CD14-positive monocyte (primary cell): ENCODE measurements at regions not wholly inside any gene's neighbourhood (a gene's known extent, or its start where the extent isn't known, plus 50 kb on each side); places are given as distances from the start of the nearest gene placed in this dataset.

Experiments
- DNase-seq, 3 donors: peaks; one replicate each; pipeline ENCODE4 v3.0.0-alpha.2; 2011 to 2022
- H2AFZ ChIP-seq: 2 replicates; pipeline ENCODE4 v1.6.0; 2012; ENCODE audit warnings: mild to moderate bottlenecking, low read depth, low read length, inconsistent platforms; ENCODE audit not compliant: insufficient read depth, poor library complexity, severe bottlenecking
- H3K27ac ChIP-seq, 2 donors: 1 replicate in 1 of 2; 2 replicates in 1 of 2; pipeline ENCODE4 v1.5.1; 2012 to 2013; ENCODE audit warnings: low read length in 2 of 2, control low read depth in 1 of 2, inconsistent platforms in 1 of 2, low read depth in 1 of 2, mild to moderate bottlenecking in 1 of 2
- H3K27me3 ChIP-seq, 2 donors: one replicate each; pipeline versions ENCODE4 v1.6.0 to v1.6.1; 2011 to 2013; ENCODE audit warnings: low read length in 2 of 2; ENCODE audit not compliant: control insufficient read depth in 2 of 2, insufficient read depth in 2 of 2
- H3K36me3 ChIP-seq, 2 donors: replicated peaks in 1 of 2; 1 replicate in 1 of 2; 2 replicates in 1 of 2; pipeline versions ENCODE4 v1.5.1 to v1.6.1; 2012 to 2013; ENCODE audit warnings: low read length in 2 of 2, control low read depth in 1 of 2, inconsistent platforms in 1 of 2, mild to moderate bottlenecking in 1 of 2; ENCODE audit not compliant: insufficient read depth in 2 of 2, control insufficient read depth in 1 of 2
- H3K4me1 ChIP-seq, 2 donors: 1 replicate in 1 of 2; 2 replicates in 1 of 2; pipeline versions ENCODE4 v1.5.1 to v1.6.1; 2012 to 2013; ENCODE audit warnings: low read length in 2 of 2, control low read depth in 1 of 2, inconsistent platforms in 1 of 2, mild to moderate bottlenecking in 1 of 2, moderate library complexity in 1 of 2; ENCODE audit not compliant: insufficient read depth in 2 of 2, control insufficient read depth in 1 of 2
- H3K4me2 ChIP-seq: replicated peaks from 2 replicates; pipeline ENCODE3; 2012; ENCODE audit warnings: low read length, moderate library complexity, mild to moderate bottlenecking; ENCODE audit not compliant: poor library complexity, severe bottlenecking; ENCODE audit errors: extremely low read depth
- H3K4me3 ChIP-seq, 3 experiments: fragments of 200-600 bp in 1 of 3; sonication (generic) in 1 of 3; replicated peaks in 1 of 3; 1 replicate in 2 of 3; 2 replicates in 1 of 3; pipeline ENCODE4 v1.5.1; 2011 to 2013; ENCODE audit warnings: low read length in 3 of 3, mild to moderate bottlenecking in 3 of 3, control low read depth in 2 of 3, low read depth in 2 of 3, inconsistent platforms in 1 of 3, moderate library complexity in 1 of 3
- H3K79me2 ChIP-seq: 2 replicates; pipeline ENCODE4 v1.6.0; 2012; ENCODE audit warnings: mild to moderate bottlenecking, control low read depth, inconsistent platforms, low read length, moderate library complexity; ENCODE audit not compliant: insufficient read depth
- H3K9ac ChIP-seq: 2 replicates; pipeline ENCODE4 v1.6.0; 2017; ENCODE audit warnings: low read length, mild to moderate bottlenecking; ENCODE audit not compliant: insufficient read depth, poor library complexity, severe bottlenecking
- H3K9me3 ChIP-seq, 2 donors: replicated peaks in 1 of 2; 1 replicate in 1 of 2; 2 replicates in 1 of 2; pipeline versions ENCODE4 v1.5.1 to v1.6.1; 2012 to 2013; ENCODE audit warnings: low read length in 2 of 2, control low read depth in 1 of 2; ENCODE audit not compliant: control insufficient read depth in 1 of 2, insufficient read depth in 1 of 2
- H4K20me1 ChIP-seq: 2 replicates; pipeline ENCODE4 v1.6.0; 2012; ENCODE audit warnings: mild to moderate bottlenecking, low read length, control low read depth, moderate library complexity; ENCODE audit not compliant: insufficient read depth
- H3K27ac Mint-ChIP-seq, 7 donors: one replicate each; pipeline ENCODE4 v1.8.0; 2020; ENCODE audit warnings: mild to moderate bottlenecking in 7 of 7, mixed read lengths in 7 of 7, moderate library complexity in 6 of 7, inconsistent platforms in 2 of 7
- H3K27me3 Mint-ChIP-seq, 3 donors: one replicate each; pipeline ENCODE4 v1.8.0; 2021 to 2022; ENCODE audit warnings: low read depth in 3 of 3, mild to moderate bottlenecking in 3 of 3, mixed read lengths in 3 of 3, moderate library complexity in 3 of 3, inconsistent platforms in 1 of 3
- H3K36me3 Mint-ChIP-seq, 2 donors: one replicate each; pipeline ENCODE4 v1.8.0; 2020; ENCODE audit warnings: mixed read lengths in 2 of 2, inconsistent platforms in 1 of 2, mild to moderate bottlenecking in 1 of 2
- H3K4me1 Mint-ChIP-seq: one replicate; pipeline ENCODE4 v1.8.0; 2020; ENCODE audit warnings: mild to moderate bottlenecking, mixed read lengths
- H3K4me3 Mint-ChIP-seq, 2 donors: one replicate each; pipeline ENCODE4 v1.8.0; 2020; ENCODE audit warnings: mild to moderate bottlenecking in 2 of 2, mixed read lengths in 2 of 2, moderate library complexity in 1 of 2
- H3K9me3 Mint-ChIP-seq, 7 donors: one replicate each; pipeline ENCODE4 v1.8.0; 2020 to 2022; ENCODE audit warnings: mixed read lengths in 7 of 7, mild to moderate bottlenecking in 6 of 7, moderate library complexity in 6 of 7, inconsistent platforms in 2 of 7
- WGBS: methylation state at CpG from one replicate; pipeline ENCODE4 v1.1.5; 2013; ENCODE audit warnings: missing lambda C conversion rate; ENCODE audit not compliant: insufficient coverage; 5-methylcytosine and 5-hydroxymethylcytosine counted together
- intact Hi-C, 2 donors: fragments of 100-400 bp; cut with micrococcal nuclease; formaldehyde crosslinking; loops; one replicate each; pipeline versions ENCODE4 v1.15.0 to v1.15.1; 2023
- TF ChIP-seq, protein P1 (sequence below): fragments of 200-600 bp; IDR thresholded peaks from one replicate; pipeline ENCODE4 v1.8.0; 2022; ENCODE audit warnings: antibody characterized with exemption, mild to moderate bottlenecking

DNA sequence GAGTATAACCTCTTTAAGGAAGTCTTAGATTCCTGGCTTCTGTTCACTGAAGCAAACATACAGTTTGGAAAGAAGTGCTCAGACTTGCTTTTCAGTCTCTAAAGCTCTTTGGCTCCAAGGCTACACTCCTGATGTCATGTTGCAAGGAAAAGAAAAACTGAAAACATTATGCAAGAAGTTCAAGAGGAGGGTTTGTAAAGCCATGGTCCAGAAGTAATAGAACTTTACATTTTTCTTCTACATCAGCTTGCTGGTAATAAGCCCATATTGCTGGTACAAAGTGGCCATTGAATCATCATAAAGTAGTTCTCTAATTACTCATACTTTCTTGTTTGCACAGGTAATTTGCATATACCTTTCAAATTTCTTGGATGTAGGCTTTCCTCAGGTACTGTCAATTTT lies 83.6 kb downstream of the BBS10 start:
- intact Hi-C loops: no loop called here
- H3K27ac ChIP-seq: no peak overlapping the region
- H3K4me1 ChIP-seq: no peaks in the 10 kb centered on the region
- TF ChIP-seq, protein P1, sequence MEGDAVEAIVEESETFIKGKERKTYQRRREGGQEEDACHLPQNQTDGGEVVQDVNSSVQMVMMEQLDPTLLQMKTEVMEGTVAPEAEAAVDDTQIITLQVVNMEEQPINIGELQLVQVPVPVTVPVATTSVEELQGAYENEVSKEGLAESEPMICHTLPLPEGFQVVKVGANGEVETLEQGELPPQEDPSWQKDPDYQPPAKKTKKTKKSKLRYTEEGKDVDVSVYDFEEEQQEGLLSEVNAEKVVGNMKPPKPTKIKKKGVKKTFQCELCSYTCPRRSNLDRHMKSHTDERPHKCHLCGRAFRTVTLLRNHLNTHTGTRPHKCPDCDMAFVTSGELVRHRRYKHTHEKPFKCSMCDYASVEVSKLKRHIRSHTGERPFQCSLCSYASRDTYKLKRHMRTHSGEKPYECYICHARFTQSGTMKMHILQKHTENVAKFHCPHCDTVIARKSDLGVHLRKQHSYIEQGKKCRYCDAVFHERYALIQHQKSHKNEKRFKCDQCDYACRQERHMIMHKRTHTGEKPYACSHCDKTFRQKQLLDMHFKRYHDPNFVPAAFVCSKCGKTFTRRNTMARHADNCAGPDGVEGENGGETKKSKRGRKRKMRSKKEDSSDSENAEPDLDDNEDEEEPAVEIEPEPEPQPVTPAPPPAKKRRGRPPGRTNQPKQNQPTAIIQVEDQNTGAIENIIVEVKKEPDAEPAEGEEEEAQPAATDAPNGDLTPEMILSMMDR: no peak
- no peaks in the 10 kb centered on the region for H4K20me1 ChIP-seq
- no peaks in the 10 kb centered on the region for H3K9me3 ChIP-seq
- H3K27me3 ChIP-seq: no peaks in the 10 kb centered on the region
- H3K9me3 Mint-ChIP-seq: peaks cover 0 to 4% (median 2%) of the 10 kb centered on the region in 7 donors
- H3K79me2 ChIP-seq: no peaks in the 10 kb centered on the region
- H2AFZ ChIP-seq: no peak overlapping the region
- no peak overlapping the region for H3K27ac Mint-ChIP-seq
- H3K4me3 Mint-ChIP-seq: no peak overlapping the region
- no peak for DNase-seq
- peaks cover 4 to 8% (median 5%) of the 10 kb centered on the region in 3 donors for H3K27me3 Mint-ChIP-seq
- no peak overlapping the region for H3K9ac ChIP-seq
- no peaks in the 10 kb centered on the region for H3K36me3 ChIP-seq
- no peaks in the 10 kb centered on the region for H3K36me3 Mint-ChIP-seq
- H3K4me3 ChIP-seq: no peak overlapping the region
- no peak overlapping the region for H3K4me2 ChIP-seq
- H3K4me1 Mint-ChIP-seq: no peaks in the 10 kb centered on the region

DNA sequence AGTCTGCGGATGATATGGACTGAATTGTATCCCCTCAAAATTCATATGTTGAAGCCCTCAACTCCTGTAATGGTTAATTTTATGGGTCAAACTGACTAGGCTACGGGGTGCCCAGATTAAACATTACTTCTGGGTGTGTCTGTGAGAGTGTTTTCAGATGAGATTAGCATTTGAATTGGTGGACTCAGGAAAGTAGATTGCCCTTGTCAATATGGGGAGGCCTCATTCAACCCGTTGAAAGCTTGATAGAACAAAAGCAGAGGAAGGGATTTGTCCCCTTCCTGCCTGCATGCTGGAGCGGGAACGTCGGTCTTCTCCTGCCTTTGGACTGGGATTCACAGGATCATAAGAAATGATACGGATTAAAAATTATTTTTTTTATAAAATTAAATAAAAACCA lies 84.5 kb downstream of the BBS10 start:
- Histone ChIP-seq H3K79me2 (no peaks in the 10 kb centered on the region), H3K4me2 (no peak overlapping the region), H3K36me3 (no peaks in the 10 kb centered on the region), H3K9me3 (no peaks in the 10 kb centered on the region), H3K9ac (no peak overlapping the region), H2AFZ (no peak overlapping the region), H3K27me3 (no peaks in the 10 kb centered on the region), H3K27ac (no peak overlapping the region), H3K4me3 (no peak overlapping the region), H3K4me1 (no peaks in the 10 kb centered on the region), H4K20me1 (no peaks in the 10 kb centered on the region)
- TF ChIP-seq, protein P1: no peak
- Mint-ChIP-seq H3K27ac (no peak overlapping the region), H3K4me3 (no peak overlapping the region), H3K9me3 (peaks cover 0 to 4% (median 2%) of the 10 kb centered on the region in 7 donors), H3K27me3 (peaks cover 2 to 7% (median 4%) of the 10 kb centered on the region in 3 donors), H3K4me1 (no peaks in the 10 kb centered on the region), H3K36me3 (no peaks in the 10 kb centered on the region)
- no peak for DNase-seq
- no CpG with 5 or more reads among the region's 7 CpGs for WGBS
- intact Hi-C loops: no loop called here
